ENCODE measurements at regions not wholly inside any gene's neighbourhood (a gene's known extent, or its start where the extent isn't known, plus 50 kb on each side); places are given as distances from the start of the nearest gene placed in this dataset.
"Not testable (repeated sequence)": the region's sequence is repeated elsewhere in the genome, so short reads cannot be mapped to it uniquely, and the experiment has no call there.

DNA sequence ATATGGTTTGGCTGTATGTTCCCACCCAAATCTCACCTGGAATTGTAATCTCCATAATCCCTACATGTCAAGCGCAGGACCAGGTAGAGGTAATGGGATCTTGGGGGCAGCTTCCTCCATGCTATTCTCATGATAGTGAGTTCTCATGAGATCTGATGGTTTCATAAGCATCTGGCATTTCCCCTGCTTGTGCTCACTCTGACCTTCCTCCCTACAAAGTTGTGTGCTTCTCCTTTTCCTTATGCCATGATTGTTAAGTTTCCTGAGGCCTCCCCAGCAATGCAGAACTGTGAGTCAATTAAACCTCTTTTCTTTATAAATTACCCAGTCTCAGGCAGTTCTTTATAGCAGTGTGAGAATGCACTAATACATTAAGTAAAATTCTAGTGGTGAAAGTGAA, 138.3 kb upstream of the THUMPD2 start:
- H3K9me3 Mint-ChIP-seq; CTCF ChIA-PET; DNase-seq; H3K9me3 ChIP-seq; H3K27me3 Mint-ChIP-seq; POLR2A ChIA-PET; H3K4me1 Mint-ChIP-seq; H3K27ac ChIP-seq (ENCODE audit: low read length); ATAC-seq (replicated peaks in 1 of 4); H3K36me3 ChIP-seq (ENCODE audit: control insufficient read depth in 2 of 2, extremely low read depth in 1 of 2, insufficient read depth in 1 of 2, low read length in 1 of 2); H3K27ac Mint-ChIP-seq; H3K4me3 ChIP-seq (ENCODE audit: control insufficient read depth in 1 of 2, extremely low read depth in 1 of 2, low read length in 1 of 2); H3K4me3 Mint-ChIP-seq; H3K36me3 Mint-ChIP-seq; H3K4me1 ChIP-seq (ENCODE audit: control insufficient read depth in 1 of 2, extremely low read depth in 1 of 2, insufficient read depth in 2 of 2, low read length in 2 of 2): not testable (repeated sequence)
- WGBS (ENCODE audit: insufficient coverage), result no CpG with 5 or more reads among the region's 1 CpG
- peaks cover 0 to 13% of the 10 kb centered on the region in 2 experiments for H3K27me3 ChIP-seq (replicated peaks in 1 of 2; ENCODE audit: control insufficient read depth in 2 of 2, extremely low read depth in 1 of 2, insufficient read depth in 2 of 2, low read length in 1 of 2)

DNA sequence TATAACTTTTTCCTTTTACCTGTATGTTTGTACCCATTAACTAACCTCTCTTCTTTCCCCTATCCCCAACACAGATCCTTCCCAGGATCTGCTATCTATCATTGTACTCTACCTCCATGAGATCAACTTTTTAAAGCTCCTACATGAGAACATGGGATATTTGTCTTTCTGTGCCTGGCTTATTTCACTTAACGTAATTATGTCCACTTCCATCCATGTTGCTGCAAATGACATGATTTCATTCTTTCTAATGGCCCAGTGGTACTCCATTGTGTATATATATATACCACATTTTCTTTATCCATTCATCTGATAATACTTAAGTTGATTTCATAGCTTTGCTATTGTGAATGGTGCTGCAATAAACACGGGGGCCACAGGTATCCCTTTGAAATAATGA, 135.9 kb upstream of the THUMPD2 start:
- H3K4me3 ChIP-seq (ENCODE audit: control insufficient read depth in 1 of 2, extremely low read depth in 1 of 2, low read length in 1 of 2), result no peak overlapping the region
- Mint-ChIP-seq H3K9me3 (no peaks in the 10 kb centered on the region), H3K27ac (no peak overlapping the region), H3K4me1 (no peaks in the 10 kb centered on the region), H3K4me3 (no peak overlapping the region), H3K36me3 (no peaks in the 10 kb centered on the region), H3K27me3 (peaks cover 2 to 4% of the 10 kb centered on the region in 2 donors)
- DNase-seq, result no peak
- no peaks in the 10 kb centered on the region for H3K9me3 ChIP-seq
- H3K36me3 ChIP-seq (ENCODE audit: control insufficient read depth in 2 of 2, extremely low read depth in 1 of 2, insufficient read depth in 1 of 2, low read length in 1 of 2), result no peaks in the 10 kb centered on the region
- peaks cover 0 to 2% of the 10 kb centered on the region in 2 experiments for H3K4me1 ChIP-seq (ENCODE audit: control insufficient read depth in 1 of 2, extremely low read depth in 1 of 2, insufficient read depth in 2 of 2, low read length in 2 of 2)
- no peak for ATAC-seq (replicated peaks in 1 of 4)
- CTCF ChIA-PET, result interaction anchor here in 1 of 2 donors (0.7 to 1.3 kb wide), 2 partner anchors 147 to 1296 kb away, joined by 3 to 4 read pairs; no protein-coding TSS in a partner anchor
- H3K27me3 ChIP-seq (replicated peaks in 1 of 2; ENCODE audit: control insufficient read depth in 2 of 2, extremely low read depth in 1 of 2, insufficient read depth in 2 of 2, low read length in 1 of 2), result peaks cover 0 to 5% of the 10 kb centered on the region in 2 experiments
- no peak overlapping the region for H3K27ac ChIP-seq (ENCODE audit: low read length)
- WGBS (ENCODE audit: insufficient coverage), result 80% methylated on average over 1 of the region's 2 CpGs
- POLR2A ChIA-PET, result no interaction called here

GRCh38 chr2:39913648-39914461, 134.8 kb upstream of the THUMPD2 start:
- Mint-ChIP-seq H3K4me1 (no peaks in the 10 kb centered on the region), H3K36me3 (no peaks in the 10 kb centered on the region), H3K27me3 (peaks cover 4% of the 10 kb centered on the region in 2 donors), H3K9me3 (no peaks in the 10 kb centered on the region), H3K27ac (no peak overlapping the region), H3K4me3 (no peak overlapping the region)
- 100% methylated on average over 1 of the region's 5 CpGs for WGBS (ENCODE audit: insufficient coverage)
- DNase-seq (peak in 1 of 35 experiments; percentile 49), ATAC-seq (replicated peaks in 1 of 4) (no peak)
- Histone ChIP-seq H3K36me3 (ENCODE audit: control insufficient read depth in 2 of 2, extremely low read depth in 1 of 2, insufficient read depth in 1 of 2, low read length in 1 of 2) (no peaks in the 10 kb centered on the region), H3K27ac (ENCODE audit: low read length) (no peak overlapping the region), H3K4me1 (ENCODE audit: control insufficient read depth in 1 of 2, extremely low read depth in 1 of 2, insufficient read depth in 2 of 2, low read length in 2 of 2) (no peaks in the 10 kb centered on the region), H3K27me3 (replicated peaks in 1 of 2; ENCODE audit: control insufficient read depth in 2 of 2, extremely low read depth in 1 of 2, insufficient read depth in 2 of 2, low read length in 1 of 2) (no peaks in the 10 kb centered on the region), H3K4me3 (ENCODE audit: control insufficient read depth in 1 of 2, extremely low read depth in 1 of 2, low read length in 1 of 2) (no peak overlapping the region), H3K9me3 (no peaks in the 10 kb centered on the region)
- POLR2A ChIA-PET, result no interaction called here
- CTCF ChIA-PET, result interaction anchor here (0.5 to 1.1 kb wide), 12 partner anchors 9 to 1871 kb away, joined by 3 to 8 read pairs (median 3); no protein-coding TSS in a partner anchor

- H3K27ac ChIP-seq (ENCODE audit: low read length), result no peak overlapping the region
- H3K27me3 ChIP-seq (replicated peaks in 1 of 2; ENCODE audit: control insufficient read depth in 2 of 2, extremely low read depth in 1 of 2, insufficient read depth in 2 of 2, low read length in 1 of 2), result no peaks in the 10 kb centered on the region
- H3K9me3 ChIP-seq, result no peaks in the 10 kb centered on the region
- H3K27me3 Mint-ChIP-seq, result peaks cover 3 to 5% of the 10 kb centered on the region in 2 donors
- H3K36me3 ChIP-seq (ENCODE audit: control insufficient read depth in 2 of 2, extremely low read depth in 1 of 2, insufficient read depth in 1 of 2, low read length in 1 of 2), result no peaks in the 10 kb centered on the region
- H3K4me3 Mint-ChIP-seq, result no peak overlapping the region
- H3K27ac Mint-ChIP-seq, result no peak overlapping the region
- POLR2A ChIA-PET, result no interaction called here
- ATAC-seq (replicated peaks in 1 of 4) (no peak), DNase-seq (no peak)
- no peaks in the 10 kb centered on the region for H3K4me1 ChIP-seq (ENCODE audit: control insufficient read depth in 1 of 2, extremely low read depth in 1 of 2, insufficient read depth in 2 of 2, low read length in 2 of 2)
- H3K4me1 Mint-ChIP-seq, result no peaks in the 10 kb centered on the region
- CTCF ChIA-PET, result no interaction called here
- H3K4me3 ChIP-seq (ENCODE audit: control insufficient read depth in 1 of 2, extremely low read depth in 1 of 2, low read length in 1 of 2), result no peak overlapping the region
- H3K9me3 Mint-ChIP-seq, result no peaks in the 10 kb centered on the region
- no peaks in the 10 kb centered on the region for H3K36me3 Mint-ChIP-seq
Observed at GRCh38 chr2:39902103-39902502, 123.0 kb upstream of the THUMPD2 start.

DNA sequence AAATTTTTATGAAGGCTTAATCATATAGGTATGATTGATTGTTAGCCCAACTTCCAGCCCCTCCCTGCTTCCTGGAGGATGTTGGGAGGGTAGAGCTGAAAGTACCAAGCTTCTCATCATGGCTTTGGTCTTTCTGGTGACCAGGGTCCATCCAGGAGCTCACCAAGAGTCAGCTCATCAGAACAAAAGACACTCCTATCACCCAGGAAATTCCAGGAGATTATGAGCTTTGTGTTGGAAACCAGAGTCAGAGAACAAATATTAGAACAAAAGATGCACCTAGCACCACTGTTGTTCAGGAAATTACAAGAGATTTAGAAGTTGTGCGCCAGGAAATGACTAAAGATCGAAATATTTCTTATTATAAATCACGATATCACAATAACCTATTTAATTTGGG, 119.9 kb upstream of the THUMPD2 start:
- H3K4me1 ChIP-seq (ENCODE audit: control insufficient read depth in 1 of 2, extremely low read depth in 1 of 2, insufficient read depth in 2 of 2, low read length in 2 of 2), result no peaks in the 10 kb centered on the region
- no peak overlapping the region for H3K27ac ChIP-seq (ENCODE audit: low read length)
- no peaks in the 10 kb centered on the region for H3K9me3 ChIP-seq
- DNase-seq (no peak), ATAC-seq (replicated peaks in 1 of 4) (no peak)
- ChIA-PET POLR2A (no interaction called here), CTCF (no interaction called here)
- H3K27me3 ChIP-seq (replicated peaks in 1 of 2; ENCODE audit: control insufficient read depth in 2 of 2, extremely low read depth in 1 of 2, insufficient read depth in 2 of 2, low read length in 1 of 2), result no peaks in the 10 kb centered on the region
- WGBS (ENCODE audit: insufficient coverage), result no CpG with 5 or more reads among the region's 3 CpGs
- Mint-ChIP-seq H3K27me3 (peaks cover 3 to 15% of the 10 kb centered on the region in 2 donors), H3K36me3 (no peaks in the 10 kb centered on the region), H3K4me1 (no peaks in the 10 kb centered on the region), H3K9me3 (no peaks in the 10 kb centered on the region), H3K4me3 (no peak overlapping the region), H3K27ac (no peak overlapping the region)
- no peak overlapping the region for H3K4me3 ChIP-seq (ENCODE audit: control insufficient read depth in 1 of 2, extremely low read depth in 1 of 2, low read length in 1 of 2)
- H3K36me3 ChIP-seq (ENCODE audit: control insufficient read depth in 2 of 2, extremely low read depth in 1 of 2, insufficient read depth in 1 of 2, low read length in 1 of 2), result no peaks in the 10 kb centered on the region

- no peak overlapping the region for H3K4me3 ChIP-seq (ENCODE audit: control insufficient read depth in 1 of 2, extremely low read depth in 1 of 2, low read length in 1 of 2)
- no peak overlapping the region for H3K27ac ChIP-seq (ENCODE audit: low read length)
- H3K27me3 ChIP-seq (replicated peaks in 1 of 2; ENCODE audit: control insufficient read depth in 2 of 2, extremely low read depth in 1 of 2, insufficient read depth in 2 of 2, low read length in 1 of 2), result no peaks in the 10 kb centered on the region
- no peaks in the 10 kb centered on the region for H3K4me1 Mint-ChIP-seq
- H3K9me3 Mint-ChIP-seq, result no peaks in the 10 kb centered on the region
- no peaks in the 10 kb centered on the region for H3K9me3 ChIP-seq
- POLR2A ChIA-PET, result no interaction called here
- H3K36me3 ChIP-seq (ENCODE audit: control insufficient read depth in 2 of 2, extremely low read depth in 1 of 2, insufficient read depth in 1 of 2, low read length in 1 of 2), result no peaks in the 10 kb centered on the region
- no peaks in the 10 kb centered on the region for H3K4me1 ChIP-seq (ENCODE audit: control insufficient read depth in 1 of 2, extremely low read depth in 1 of 2, insufficient read depth in 2 of 2, low read length in 2 of 2)
- CTCF ChIA-PET, result no interaction called here
- DNase-seq (no peak), ATAC-seq (replicated peaks in 1 of 4) (no peak)
- H3K27me3 Mint-ChIP-seq, result peaks cover 6 to 16% of the 10 kb centered on the region in 2 donors
- no CpG with 5 or more reads among the region's 5 CpGs for WGBS (ENCODE audit: insufficient coverage)
- no peak overlapping the region for H3K27ac Mint-ChIP-seq
- no peak overlapping the region for H3K4me3 Mint-ChIP-seq
- no peaks in the 10 kb centered on the region for H3K36me3 Mint-ChIP-seq
Observed at GRCh38 chr2:39897273-39897672, 118.2 kb upstream of the THUMPD2 start.
